WTC11 (cell line): ENCODE measurements at regions not wholly inside any gene's neighbourhood (a gene's known extent, or its start where the extent isn't known, plus 50 kb on each side); places are given as distances from the start of the nearest gene placed in this dataset.

ENCODE experiments used
- CTCF ChIP-seq: fragments of 200-600 bp; IDR thresholded peaks from 2 replicates; pipeline ENCODE4 v1.8.0; 2022; ENCODE audit warnings: antibody characterized with exemption
- MYBL2 ChIP-seq: sonication (generic); formaldehyde crosslinking; IDR thresholded peaks from 2 replicates; pipeline ENCODE4 v1.8.1; 2023; ENCODE audit warnings: mild to moderate bottlenecking, moderate library complexity, missing genetic modification reagents
- NFYB ChIP-seq: sonication (generic); formaldehyde crosslinking; conservative IDR thresholded peaks from 2 replicates; pipeline ENCODE4 v1.8.0; 2022; ENCODE audit warnings: low read depth, missing genetic modification reagents
- TEAD4 ChIP-seq: sonication (generic); formaldehyde crosslinking; IDR thresholded peaks from 2 replicates; pipeline ENCODE4 v1.8.0; 2022; ENCODE audit warnings: mild to moderate bottlenecking, missing genetic modification reagents
- USF2 ChIP-seq: sonication (generic); formaldehyde crosslinking; IDR thresholded peaks from 2 replicates; pipeline ENCODE4 v1.8.1; 2023; ENCODE audit warnings: mild to moderate bottlenecking, missing genetic modification reagents, moderate library complexity
- TF ChIP-seq, protein P1 (sequence below): sonication (generic); formaldehyde crosslinking; IDR thresholded peaks from 2 replicates; pipeline ENCODE4 v1.8.1; 2022; ENCODE audit warnings: low read depth, missing genetic modification reagents, borderline replicate concordance

DNA sequence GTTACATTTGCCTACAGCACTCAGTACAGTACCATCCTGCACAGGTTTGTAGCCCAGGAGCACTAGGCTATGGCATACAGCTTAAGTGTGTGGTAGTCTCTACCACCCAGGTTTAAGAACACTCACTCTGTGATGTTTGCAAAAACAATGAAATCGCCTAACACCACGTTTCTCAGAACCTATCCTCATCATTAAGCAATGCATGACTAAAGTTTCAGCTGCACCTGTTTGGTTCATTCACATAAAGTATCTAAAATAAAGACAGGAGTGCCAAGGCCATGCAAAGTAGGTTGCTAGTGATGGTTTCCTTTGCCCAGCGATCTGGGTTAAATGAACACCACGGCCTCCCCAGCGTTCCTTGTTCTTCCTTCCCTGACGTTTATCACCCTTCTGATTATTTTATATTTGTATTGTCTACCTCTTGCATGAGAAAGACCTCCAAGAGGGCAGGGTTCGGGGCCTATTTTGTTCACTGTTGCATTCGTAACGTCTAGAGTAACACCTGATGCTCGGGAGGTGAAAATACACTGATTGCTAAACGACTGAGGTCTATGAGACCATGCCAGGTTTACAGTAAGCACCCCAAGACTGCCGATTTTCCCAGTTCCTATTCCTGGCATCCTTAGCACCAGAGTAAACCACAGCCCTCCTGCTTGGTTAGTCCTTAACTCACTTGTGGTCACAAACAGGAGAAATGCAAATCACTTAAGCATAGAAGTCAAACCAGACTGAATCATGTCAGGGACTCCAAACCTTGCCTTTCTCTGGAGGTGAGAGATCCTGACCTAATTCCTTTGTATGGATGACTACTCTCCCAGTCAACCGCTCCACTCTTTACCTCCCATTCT is 204.1 kb upstream of the NFE2L3 start:
- TF ChIP-seq CTCF (no peak), MYBL2 (CRISPR knock-in tag) (no peak), NFYB (no peak), TEAD4 (no peak), USF2 (CRISPR knock-in tag) (no peak)
- TF ChIP-seq, protein P1, sequence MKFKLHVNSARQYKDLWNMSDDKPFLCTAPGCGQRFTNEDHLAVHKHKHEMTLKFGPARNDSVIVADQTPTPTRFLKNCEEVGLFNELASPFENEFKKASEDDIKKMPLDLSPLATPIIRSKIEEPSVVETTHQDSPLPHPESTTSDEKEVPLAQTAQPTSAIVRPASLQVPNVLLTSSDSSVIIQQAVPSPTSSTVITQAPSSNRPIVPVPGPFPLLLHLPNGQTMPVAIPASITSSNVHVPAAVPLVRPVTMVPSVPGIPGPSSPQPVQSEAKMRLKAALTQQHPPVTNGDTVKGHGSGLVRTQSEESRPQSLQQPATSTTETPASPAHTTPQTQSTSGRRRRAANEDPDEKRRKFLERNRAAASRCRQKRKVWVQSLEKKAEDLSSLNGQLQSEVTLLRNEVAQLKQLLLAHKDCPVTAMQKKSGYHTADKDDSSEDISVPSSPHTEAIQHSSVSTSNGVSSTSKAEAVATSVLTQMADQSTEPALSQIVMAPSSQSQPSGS (CRISPR knock-in tag) = no peak
